ENCODE measurements at regions not wholly inside any gene's neighbourhood (a gene's known extent, or its start where the extent isn't known, plus 50 kb on each side); places are given as distances from the start of the nearest gene placed in this dataset.

DNA sequence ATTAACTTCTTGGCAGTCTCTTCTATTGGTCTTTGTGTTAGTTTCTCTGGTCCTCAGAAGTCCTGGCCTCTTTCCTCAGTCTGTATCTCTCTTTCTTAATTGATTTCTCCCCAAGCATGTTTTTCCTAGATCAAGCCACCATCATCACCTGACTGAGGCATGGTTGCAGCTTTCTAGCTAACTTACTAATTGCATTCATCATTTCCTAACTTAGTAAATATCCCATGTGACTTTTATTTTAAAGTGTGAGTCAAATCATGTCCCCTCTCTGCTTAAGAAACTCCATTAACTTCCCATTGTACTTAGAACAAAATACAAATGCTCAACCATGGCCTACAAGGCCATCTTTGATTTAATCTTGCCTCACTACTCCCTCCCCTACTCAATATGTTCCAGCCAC is 135.4 kb upstream of the FRMD4B start:
- CTCF ChIA-PET, result no interaction called here
- no peaks in the 10 kb centered on the region for H3K27me3 ChIP-seq (ENCODE audit: control insufficient read depth, insufficient read depth, low read length)
- no peaks in the 10 kb centered on the region for H3K9me3 ChIP-seq (ENCODE audit: control insufficient read depth, insufficient read depth, low read length)
- POLR2A ChIA-PET, result no interaction called here
- TF ChIP-seq, protein P1, sequence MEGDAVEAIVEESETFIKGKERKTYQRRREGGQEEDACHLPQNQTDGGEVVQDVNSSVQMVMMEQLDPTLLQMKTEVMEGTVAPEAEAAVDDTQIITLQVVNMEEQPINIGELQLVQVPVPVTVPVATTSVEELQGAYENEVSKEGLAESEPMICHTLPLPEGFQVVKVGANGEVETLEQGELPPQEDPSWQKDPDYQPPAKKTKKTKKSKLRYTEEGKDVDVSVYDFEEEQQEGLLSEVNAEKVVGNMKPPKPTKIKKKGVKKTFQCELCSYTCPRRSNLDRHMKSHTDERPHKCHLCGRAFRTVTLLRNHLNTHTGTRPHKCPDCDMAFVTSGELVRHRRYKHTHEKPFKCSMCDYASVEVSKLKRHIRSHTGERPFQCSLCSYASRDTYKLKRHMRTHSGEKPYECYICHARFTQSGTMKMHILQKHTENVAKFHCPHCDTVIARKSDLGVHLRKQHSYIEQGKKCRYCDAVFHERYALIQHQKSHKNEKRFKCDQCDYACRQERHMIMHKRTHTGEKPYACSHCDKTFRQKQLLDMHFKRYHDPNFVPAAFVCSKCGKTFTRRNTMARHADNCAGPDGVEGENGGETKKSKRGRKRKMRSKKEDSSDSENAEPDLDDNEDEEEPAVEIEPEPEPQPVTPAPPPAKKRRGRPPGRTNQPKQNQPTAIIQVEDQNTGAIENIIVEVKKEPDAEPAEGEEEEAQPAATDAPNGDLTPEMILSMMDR (IDR thresholded peaks at IDR 0.05; ENCODE audit: low read depth, low read length), result no peak
- no peak overlapping the region for H3K4me3 ChIP-seq (ENCODE audit: low read depth, low read length)
- H3K27ac ChIP-seq (ENCODE audit: low read depth, low read length), result no peak overlapping the region
- DNase-seq (ENCODE audit: low read depth, low spot score), result no peak

DNA sequence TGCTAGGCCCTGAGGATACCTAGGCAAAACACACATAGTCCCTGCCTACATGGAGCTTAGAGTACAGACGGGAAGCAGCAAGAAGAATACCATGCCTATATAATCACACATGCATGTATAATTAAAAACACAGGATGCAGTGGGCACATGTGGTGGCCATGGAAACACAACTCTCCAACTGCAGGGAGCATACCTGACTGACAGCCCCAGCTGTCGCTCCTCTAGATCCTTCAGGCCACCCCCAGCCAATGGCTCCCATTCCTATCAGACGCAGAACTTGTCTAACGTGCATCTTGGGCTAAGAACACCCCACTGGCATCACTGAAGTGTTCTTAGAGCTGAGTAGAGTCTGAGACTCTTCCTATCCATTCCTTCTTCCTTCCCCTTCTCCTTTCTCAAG is 125.5 kb upstream of the FRMD4B start:
- TF ChIP-seq, protein P1 (IDR thresholded peaks at IDR 0.05; ENCODE audit: low read depth, low read length), result no peak
- H3K27me3 ChIP-seq (ENCODE audit: control insufficient read depth, insufficient read depth, low read length), result no peaks in the 10 kb centered on the region
- H3K9me3 ChIP-seq (ENCODE audit: control insufficient read depth, insufficient read depth, low read length), result no peaks in the 10 kb centered on the region
- no peak overlapping the region for H3K27ac ChIP-seq (ENCODE audit: low read depth, low read length)
- no peak for DNase-seq (ENCODE audit: low read depth, low spot score)
- ChIA-PET POLR2A (no interaction called here), CTCF (no interaction called here)
- H3K4me3 ChIP-seq (ENCODE audit: low read depth, low read length), result no peak overlapping the region

DNA sequence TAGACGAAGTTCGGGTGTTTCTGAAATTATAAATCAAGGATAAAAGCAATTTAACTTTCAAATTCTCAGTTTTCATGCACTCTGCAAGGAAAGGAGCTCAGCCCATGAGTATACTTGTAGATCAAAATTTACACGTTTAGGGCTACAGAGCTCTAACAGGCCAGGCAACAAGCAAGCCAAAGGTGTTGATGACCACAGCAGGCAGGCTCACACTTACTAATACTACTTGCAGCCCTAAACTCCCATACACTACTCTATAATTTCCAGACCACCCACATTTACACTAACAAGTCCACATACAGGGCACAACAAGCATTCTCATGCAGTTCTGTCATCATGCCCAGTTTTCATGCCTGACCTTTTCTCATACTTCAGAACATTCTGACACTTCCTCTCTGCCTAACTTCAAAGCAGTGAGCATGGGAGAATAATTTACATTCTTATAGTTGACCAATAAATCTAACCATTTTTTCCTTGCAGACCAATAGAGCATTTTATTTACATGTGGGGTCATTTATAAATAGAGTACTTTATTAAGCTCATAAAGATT is 124.7 kb upstream of the FRMD4B start:
- Histone ChIP-seq H3K27ac (ENCODE audit: low read depth, low read length) (no peak overlapping the region), H3K27me3 (ENCODE audit: control insufficient read depth, insufficient read depth, low read length) (no peaks in the 10 kb centered on the region), H3K9me3 (ENCODE audit: control insufficient read depth, insufficient read depth, low read length) (no peaks in the 10 kb centered on the region), H3K4me3 (ENCODE audit: low read depth, low read length) (no peak overlapping the region)
- no peak for DNase-seq (ENCODE audit: low read depth, low spot score)
- TF ChIP-seq, protein P1 (IDR thresholded peaks at IDR 0.05; ENCODE audit: low read depth, low read length), result no peak
- CTCF ChIA-PET, result no interaction called here
- POLR2A ChIA-PET, result no interaction called here

DNA sequence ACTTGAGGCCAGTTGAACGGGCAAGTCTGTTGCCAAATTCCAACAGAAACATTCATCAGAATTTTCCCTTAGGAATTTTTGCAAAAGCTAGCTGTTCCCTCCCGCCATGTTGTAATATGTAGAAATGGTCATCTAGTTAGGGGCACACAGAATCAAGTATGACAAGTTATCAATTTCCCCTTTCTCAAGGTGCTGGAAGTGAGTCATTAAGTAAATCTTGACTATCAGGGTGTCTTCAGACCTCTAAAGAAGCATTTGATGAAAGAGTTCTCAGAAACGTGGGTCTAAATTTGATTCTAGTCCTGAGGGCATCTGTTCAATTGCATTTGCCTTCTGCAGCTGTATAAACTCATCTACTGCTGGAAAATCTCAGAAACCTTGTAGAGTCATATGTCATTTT is 123.4 kb upstream of the FRMD4B start:
- ChIA-PET POLR2A (no interaction called here), CTCF (no interaction called here)
- no peaks in the 10 kb centered on the region for H3K9me3 ChIP-seq (ENCODE audit: control insufficient read depth, insufficient read depth, low read length)
- TF ChIP-seq, protein P1 (IDR thresholded peaks at IDR 0.05; ENCODE audit: low read depth, low read length), result no peak
- no peaks in the 10 kb centered on the region for H3K27me3 ChIP-seq (ENCODE audit: control insufficient read depth, insufficient read depth, low read length)
- no peak overlapping the region for H3K4me3 ChIP-seq (ENCODE audit: low read depth, low read length)
- H3K27ac ChIP-seq (ENCODE audit: low read depth, low read length), result no peak overlapping the region
- DNase-seq (ENCODE audit: low read depth, low spot score), result no peak

DNA sequence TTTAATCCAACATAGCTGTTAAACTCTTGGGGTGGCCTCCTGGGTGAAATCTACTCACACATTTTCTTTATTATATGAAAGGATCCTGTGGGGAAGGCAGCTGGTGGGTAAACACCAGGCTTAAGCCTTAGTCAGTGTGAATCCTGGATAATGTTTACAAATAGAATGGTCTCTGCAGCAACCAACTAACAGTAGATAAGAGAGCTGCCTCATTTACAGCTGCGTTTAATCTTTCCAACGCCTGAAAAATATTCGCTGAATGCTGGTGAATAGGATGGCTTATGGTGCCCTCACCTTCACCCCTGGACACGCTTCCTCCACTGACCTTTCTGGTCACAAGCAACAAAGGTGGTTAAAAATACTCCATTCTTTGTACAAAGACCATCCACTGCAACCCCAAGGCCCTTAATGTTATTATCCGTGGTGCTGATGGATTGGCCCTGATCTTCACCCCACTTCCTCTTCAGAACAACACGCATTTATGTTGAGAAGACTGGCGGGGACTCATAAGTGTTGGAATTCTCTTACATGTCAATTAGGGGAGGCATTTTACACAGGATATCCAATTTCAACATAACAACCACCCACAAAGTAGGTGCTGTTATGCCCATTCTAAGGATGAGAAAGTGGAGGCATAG is 120.0 kb upstream of the FRMD4B start:
- CTCF ChIA-PET, result no interaction called here
- no peak for DNase-seq (ENCODE audit: low read depth, low spot score)
- Histone ChIP-seq H3K4me3 (ENCODE audit: low read depth, low read length) (no peak overlapping the region), H3K9me3 (ENCODE audit: control insufficient read depth, insufficient read depth, low read length) (no peaks in the 10 kb centered on the region), H3K27ac (ENCODE audit: low read depth, low read length) (no peak overlapping the region), H3K27me3 (ENCODE audit: control insufficient read depth, insufficient read depth, low read length) (no peaks in the 10 kb centered on the region)
- POLR2A ChIA-PET, result no interaction called here
- TF ChIP-seq, protein P1 (IDR thresholded peaks at IDR 0.05; ENCODE audit: low read depth, low read length), result no peak

Data from AG04450 (cell line).